ENCODE measurements at regions not wholly inside any gene's neighbourhood (a gene's known extent, or its start where the extent isn't known, plus 50 kb on each side); places are given as distances from the start of the nearest gene placed in this dataset.

DNA sequence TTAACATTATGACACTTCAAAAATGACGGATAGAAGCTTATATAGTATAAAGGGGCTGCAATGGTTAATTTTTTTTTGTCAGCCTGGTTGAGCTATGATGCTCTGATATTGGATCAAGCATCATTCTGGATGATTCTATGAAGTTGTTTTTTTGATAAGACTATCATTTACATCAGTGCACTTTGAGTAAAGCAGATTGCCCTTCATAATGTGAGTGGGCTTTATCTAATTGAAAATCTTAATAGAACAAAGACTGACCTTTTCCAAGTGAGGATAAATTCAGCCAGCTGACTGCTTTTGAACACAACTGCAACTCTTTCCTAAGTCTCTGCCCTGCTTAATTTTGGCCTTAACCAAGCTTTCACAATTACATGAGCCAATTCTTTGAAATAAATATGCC lies 1476.2 kb downstream of the NCAM2 start (continued):
- TF ChIP-seq, protein P1, sequence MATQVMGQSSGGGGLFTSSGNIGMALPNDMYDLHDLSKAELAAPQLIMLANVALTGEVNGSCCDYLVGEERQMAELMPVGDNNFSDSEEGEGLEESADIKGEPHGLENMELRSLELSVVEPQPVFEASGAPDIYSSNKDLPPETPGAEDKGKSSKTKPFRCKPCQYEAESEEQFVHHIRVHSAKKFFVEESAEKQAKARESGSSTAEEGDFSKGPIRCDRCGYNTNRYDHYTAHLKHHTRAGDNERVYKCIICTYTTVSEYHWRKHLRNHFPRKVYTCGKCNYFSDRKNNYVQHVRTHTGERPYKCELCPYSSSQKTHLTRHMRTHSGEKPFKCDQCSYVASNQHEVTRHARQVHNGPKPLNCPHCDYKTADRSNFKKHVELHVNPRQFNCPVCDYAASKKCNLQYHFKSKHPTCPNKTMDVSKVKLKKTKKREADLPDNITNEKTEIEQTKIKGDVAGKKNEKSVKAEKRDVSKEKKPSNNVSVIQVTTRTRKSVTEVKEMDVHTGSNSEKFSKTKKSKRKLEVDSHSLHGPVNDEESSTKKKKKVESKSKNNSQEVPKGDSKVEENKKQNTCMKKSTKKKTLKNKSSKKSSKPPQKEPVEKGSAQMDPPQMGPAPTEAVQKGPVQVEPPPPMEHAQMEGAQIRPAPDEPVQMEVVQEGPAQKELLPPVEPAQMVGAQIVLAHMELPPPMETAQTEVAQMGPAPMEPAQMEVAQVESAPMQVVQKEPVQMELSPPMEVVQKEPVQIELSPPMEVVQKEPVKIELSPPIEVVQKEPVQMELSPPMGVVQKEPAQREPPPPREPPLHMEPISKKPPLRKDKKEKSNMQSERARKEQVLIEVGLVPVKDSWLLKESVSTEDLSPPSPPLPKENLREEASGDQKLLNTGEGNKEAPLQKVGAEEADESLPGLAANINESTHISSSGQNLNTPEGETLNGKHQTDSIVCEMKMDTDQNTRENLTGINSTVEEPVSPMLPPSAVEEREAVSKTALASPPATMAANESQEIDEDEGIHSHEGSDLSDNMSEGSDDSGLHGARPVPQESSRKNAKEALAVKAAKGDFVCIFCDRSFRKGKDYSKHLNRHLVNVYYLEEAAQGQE (IDR thresholded peaks at IDR 0.05; ENCODE audit: low read depth, low read length): no peak
- no peak for TF ChIP-seq FOXK2 (IDR thresholded peaks at IDR 0.05)
- TF ChIP-seq CEBPB (IDR thresholded peaks at IDR 0.05; ENCODE audit: borderline replicate concordance in 1 of 2, low read depth in 2 of 2, low read length in 2 of 2): no peak

GRCh38 chr21:22476214-22476613 lies 1478.0 kb downstream of the NCAM2 start:
- WGBS (ENCODE audit: insufficient coverage, insufficient replicate concordance, low lambda C conversion rate, missing lambda C conversion rate): 0% methylated on average over 2 of the region's 2 CpGs
- no peak for DNase-seq (ENCODE audit: low read depth, low spot score)
- no peak overlapping the region for H2AFZ ChIP-seq (ENCODE audit: control insufficient read depth, low read depth, low read length)
- intact Hi-C loops (cut with micrococcal nuclease; ENCODE audit: unreplicated experiment): no loop called here
- ChIA-PET SMC1A (ENCODE audit: uncharacterized antibody, unreplicated experiment) (no interaction called here), RAD21 (ENCODE audit: unreplicated experiment) (no interaction called here), CTCF (no interaction called here), POLR2A (no interaction called here)
- ATAC-seq: no peak
- H3K4me1 ChIP-seq (ENCODE audit: control insufficient read depth, insufficient read depth, low read length): no peaks in the 10 kb centered on the region
- in situ Hi-C loops (cut with MboI): no loop called here
- no peaks in the 10 kb centered on the region for H3K36me3 ChIP-seq (ENCODE audit: control insufficient read depth in 2 of 2, insufficient read depth in 2 of 2, low read length in 1 of 2)
- FAIRE-seq: no peak
- H3K9me3 ChIP-seq (replicated peaks; ENCODE audit: control insufficient read depth, insufficient read depth, low read length): no peaks in the 10 kb centered on the region
- H3K4me2 ChIP-seq (ENCODE audit: control insufficient read depth, insufficient read depth): no peak overlapping the region
- H3K79me2 ChIP-seq (ENCODE audit: control insufficient read depth, insufficient read depth, low read length): no peaks in the 10 kb centered on the region
- no peak overlapping the region for H3K4me3 ChIP-seq
- no peak for TF ChIP-seq SP1 (IDR thresholded peaks at IDR 0.05; ENCODE audit: low read depth, low read length)
- TF ChIP-seq ZNF622 (IDR thresholded peaks at IDR 0.05): no peak
- no peak for TF ChIP-seq RCOR1 (conservative IDR thresholded peaks at IDR 0.05; ENCODE audit: low read depth, low read length)
- TF ChIP-seq RBBP5 (conservative IDR thresholded peaks at IDR 0.05): no peak
- no peak for TF ChIP-seq POLR2A (IDR thresholded peaks at IDR 0.05; ENCODE audit: low read depth, low read length)
- TF ChIP-seq ATF2 (IDR thresholded peaks at IDR 0.05; ENCODE audit: low read length): no peak
- no peak for TF ChIP-seq GATAD2B (conservative IDR thresholded peaks at IDR 0.05; ENCODE audit: low read depth)
- TF ChIP-seq STAT3 (IDR thresholded peaks at IDR 0.05; ENCODE audit: low read depth, low read length): no peak
- TF ChIP-seq SIX5 (IDR thresholded peaks at IDR 0.05; ENCODE audit: low read depth, low read length, severe bottlenecking): no peak
- TF ChIP-seq SMARCA5 (IDR thresholded peaks at IDR 0.05): no peak
- no peak for TF ChIP-seq RUNX3 (IDR thresholded peaks at IDR 0.05; ENCODE audit: low read length)
- BruUV-seq (replicated peaks): no TSS peak
- H4K20me1 ChIP-seq (ENCODE audit: control insufficient read depth, insufficient read depth): no peaks in the 10 kb centered on the region
- no peak overlapping the region for H3K27ac ChIP-seq (ENCODE audit: control insufficient read depth, insufficient read depth)
- no peaks in the 10 kb centered on the region for H3K27me3 ChIP-seq (replicated peaks in 1 of 2; ENCODE audit: control insufficient read depth in 2 of 2, insufficient read depth in 2 of 2, low read length in 1 of 2)
- H3K9ac ChIP-seq (ENCODE audit: control insufficient read depth, insufficient read depth, low read length): no peak overlapping the region
